GM18909 (cell line): ENCODE measurements at regions not wholly inside any gene's neighbourhood (a gene's known extent, or its start where the extent isn't known, plus 50 kb on each side); places are given as distances from the start of the nearest gene placed in this dataset.
"Not testable (repeated sequence)": the region's sequence is repeated elsewhere in the genome, so short reads cannot be mapped to it uniquely, and the experiment has no call there.

Source experiments
- ATAC-seq: cut with Tn5 transposase; IDR thresholded peaks from one replicate; pipeline ENCODE4 v1.9.1; 2021; ENCODE audit warnings: mild to moderate bottlenecking; ENCODE audit not compliant: unreplicated experiment, poor library complexity

GRCh38 chr2:234257859-234258561, 207.5 kb downstream of the SPP2 start:
- no peak for ATAC-seq

DNA sequence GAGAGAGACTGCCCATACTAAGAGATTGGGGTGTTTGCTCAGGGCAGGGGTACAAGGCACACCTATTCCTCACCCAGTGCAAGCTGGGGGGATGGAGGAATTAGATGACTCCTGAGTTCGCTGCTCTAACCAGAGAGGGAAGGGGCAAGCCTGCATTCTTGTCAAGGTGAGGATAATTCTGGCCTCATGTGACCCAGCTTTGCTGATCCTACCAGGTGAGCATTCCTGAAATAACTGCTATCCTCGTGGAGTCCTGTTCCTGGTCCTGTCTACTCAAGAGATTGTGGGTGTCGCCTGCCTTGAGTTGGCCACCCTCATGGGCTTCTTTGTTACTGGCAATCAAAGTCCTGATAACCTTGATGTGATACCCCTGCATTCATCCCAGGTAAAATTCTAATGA, 206.0 kb downstream of the SPP2 start:
- no peak for ATAC-seq

DNA sequence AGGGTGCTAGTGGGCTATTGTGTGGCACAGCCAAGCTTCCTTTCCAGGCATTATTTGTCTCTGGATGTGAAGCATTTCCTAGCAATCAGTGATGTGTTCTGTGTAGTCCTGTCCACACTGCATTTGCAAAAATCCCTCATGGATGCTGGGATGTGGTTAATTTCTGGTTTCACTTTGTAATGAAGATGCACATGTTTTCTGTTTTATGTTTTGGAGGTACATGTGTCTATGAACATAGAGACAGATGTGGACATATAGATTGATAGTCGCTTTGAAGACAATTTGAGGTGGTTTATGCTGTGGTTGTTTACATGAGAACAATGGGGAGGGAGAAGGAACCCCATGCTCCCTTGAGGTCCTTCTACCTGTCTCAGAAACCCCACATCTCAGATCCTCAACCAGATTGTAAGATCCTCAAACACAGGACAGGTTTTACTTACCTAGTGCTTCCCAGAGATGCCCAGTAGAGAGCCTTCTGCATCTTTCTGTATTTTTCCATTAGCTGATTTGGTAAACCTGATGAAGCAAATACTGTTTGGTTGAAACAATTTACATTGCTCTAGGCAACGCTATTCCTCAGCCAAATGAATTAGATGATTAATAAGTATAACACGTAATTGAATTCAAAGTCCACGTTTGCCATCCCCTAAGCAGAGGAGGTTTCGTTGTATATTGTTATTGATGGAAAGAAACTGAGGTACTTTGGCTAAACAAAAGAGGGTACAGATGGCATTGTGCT, 204.4 kb downstream of the SPP2 start:
- ATAC-seq, result no peak

- ATAC-seq, result no peak
Measured at GRCh38 chr2:234252772-234253171, 202.3 kb downstream of the SPP2 start.

- no peak for ATAC-seq
Measured at GRCh38 chr2:234251326-234252271, 201.1 kb downstream of the SPP2 start.

DNA sequence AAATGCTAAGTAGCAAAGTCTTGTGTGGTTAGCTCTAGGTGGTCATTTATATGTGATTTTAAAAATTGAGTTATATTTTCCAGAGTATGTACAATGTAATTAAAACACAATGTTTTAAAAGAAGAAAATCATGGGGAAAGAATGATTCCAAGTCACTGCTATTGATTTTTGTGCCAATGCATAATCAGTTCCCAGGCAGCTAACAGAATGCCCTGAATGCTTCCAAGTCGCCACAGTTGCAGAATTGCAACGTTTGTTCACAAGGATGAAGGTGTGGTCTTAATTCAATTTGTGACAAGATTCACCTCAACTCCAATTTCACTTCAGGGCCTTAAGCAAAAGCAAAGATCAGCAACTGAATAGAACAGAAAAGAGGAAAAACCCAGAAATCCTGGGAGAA, 200.4 kb downstream of the SPP2 start:
- no peak for ATAC-seq

- ATAC-seq, result no peak
Measured at GRCh38 chr2:234249873-234250272, 199.4 kb downstream of the SPP2 start.

DNA sequence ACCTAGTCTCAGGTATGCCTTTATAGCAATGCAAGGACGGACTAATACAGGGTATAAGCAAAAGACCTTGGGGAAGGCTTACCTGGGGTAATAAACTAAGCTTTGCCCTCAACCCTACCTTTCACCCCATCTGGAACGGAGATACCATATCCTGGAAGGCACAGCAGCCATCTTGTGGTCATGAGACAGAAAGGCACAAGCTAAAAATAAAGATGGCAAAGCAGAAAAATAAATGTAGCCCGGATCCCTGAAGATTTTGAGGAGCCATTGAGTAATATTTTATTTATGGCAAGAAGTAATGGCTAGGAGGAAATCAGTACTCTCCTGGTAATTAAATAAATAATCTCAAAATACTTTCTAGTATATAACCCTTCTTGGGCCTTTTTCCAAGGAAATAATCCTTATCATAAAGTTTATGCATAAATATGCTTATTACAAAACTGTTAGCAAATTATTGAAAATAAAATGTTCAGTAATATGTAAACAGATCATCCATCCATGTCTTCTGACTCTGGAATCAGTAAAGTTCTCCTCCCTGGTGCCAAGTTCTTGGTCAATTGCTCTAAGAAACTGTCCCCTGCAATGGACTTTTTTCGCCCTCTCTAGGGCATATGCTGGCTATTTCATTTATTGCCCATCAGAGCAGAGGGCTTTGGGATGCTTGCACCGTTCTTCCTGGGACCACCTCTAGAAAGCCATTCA, 198.7 kb downstream of the SPP2 start:
- ATAC-seq, result no peak

DNA sequence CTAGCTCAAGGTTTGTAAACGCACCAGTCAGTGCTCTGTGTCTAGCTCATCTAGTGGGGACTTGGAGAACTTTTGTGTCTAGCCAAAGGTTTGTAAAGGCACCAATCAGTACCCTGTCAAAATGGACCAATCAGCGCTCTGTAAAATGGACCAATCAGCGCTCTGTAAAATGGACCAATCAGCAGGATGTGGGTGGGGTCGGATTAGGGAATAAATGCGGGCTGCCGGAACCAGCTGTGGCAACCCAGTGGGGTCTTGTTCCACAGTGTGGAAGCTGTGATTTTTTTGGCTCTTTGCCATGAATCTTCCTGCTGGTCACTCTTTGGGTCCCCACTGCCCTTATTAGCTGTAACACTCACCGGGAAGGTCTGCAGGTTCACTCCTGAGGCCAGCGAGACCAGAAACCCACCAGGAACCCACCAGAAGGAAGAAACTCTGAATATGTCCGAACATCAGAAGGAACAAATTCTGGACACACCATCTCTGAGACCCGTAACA, 197.8 kb downstream of the SPP2 start:
- not testable (repeated sequence) for ATAC-seq

GRCh38 chr2:234247453-234248180, 197.1 kb downstream of the SPP2 start:
- ATAC-seq, result no peak

GRCh38 chr2:234245945-234246344, 195.4 kb downstream of the SPP2 start:
- ATAC-seq, result no peak

DNA sequence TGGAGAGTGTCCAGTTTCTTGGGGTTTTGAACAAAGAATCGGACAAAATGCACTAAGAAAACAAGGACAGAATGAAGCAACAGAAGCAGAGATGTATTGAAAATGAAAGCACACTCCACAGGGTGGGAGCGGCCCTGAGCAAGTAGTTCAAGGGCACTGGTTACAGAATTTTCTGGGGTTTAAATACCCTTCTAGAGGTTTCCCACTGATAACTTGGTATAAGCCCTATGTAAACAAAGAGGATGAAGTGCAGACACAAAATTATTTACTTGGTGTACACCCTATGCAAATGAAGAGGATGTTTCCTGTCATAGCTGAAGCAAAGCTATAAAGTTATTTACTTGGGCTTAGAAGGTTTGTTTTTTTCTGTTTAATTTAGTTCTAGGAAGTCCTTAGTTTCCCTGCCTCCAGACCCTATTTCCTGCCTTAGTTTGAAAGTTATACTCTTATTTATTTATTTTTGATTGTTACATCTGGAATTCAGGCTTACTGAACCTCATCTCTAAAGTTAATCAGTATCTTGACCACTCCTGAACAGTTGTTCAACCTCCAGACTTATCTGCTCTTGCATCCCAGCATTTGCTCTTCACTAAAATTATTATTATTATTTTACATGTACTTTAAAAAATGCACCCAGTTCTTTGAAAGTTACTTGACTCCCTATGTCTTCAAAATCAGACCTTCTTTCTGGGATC, 193.5 kb downstream of the SPP2 start:
- ATAC-seq, result no peak

DNA sequence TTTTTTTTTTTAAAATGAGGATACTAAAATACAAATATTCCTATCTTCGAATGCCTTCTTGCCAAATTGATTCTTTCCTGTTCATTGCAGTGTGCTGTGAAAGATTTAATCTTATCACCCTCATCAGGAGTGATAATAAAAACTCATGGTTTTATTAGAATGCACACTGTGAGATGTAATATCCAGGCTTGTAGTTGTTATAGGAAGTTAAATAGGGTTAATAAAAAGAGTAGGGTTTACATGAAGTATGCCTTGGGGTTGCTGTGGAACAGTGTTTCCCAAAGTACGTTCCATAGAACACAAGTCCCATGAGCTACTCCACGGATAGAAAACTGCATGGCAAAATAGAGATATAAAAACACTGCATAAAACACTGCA, 191.9 kb downstream of the SPP2 start:
- no peak for ATAC-seq

DNA sequence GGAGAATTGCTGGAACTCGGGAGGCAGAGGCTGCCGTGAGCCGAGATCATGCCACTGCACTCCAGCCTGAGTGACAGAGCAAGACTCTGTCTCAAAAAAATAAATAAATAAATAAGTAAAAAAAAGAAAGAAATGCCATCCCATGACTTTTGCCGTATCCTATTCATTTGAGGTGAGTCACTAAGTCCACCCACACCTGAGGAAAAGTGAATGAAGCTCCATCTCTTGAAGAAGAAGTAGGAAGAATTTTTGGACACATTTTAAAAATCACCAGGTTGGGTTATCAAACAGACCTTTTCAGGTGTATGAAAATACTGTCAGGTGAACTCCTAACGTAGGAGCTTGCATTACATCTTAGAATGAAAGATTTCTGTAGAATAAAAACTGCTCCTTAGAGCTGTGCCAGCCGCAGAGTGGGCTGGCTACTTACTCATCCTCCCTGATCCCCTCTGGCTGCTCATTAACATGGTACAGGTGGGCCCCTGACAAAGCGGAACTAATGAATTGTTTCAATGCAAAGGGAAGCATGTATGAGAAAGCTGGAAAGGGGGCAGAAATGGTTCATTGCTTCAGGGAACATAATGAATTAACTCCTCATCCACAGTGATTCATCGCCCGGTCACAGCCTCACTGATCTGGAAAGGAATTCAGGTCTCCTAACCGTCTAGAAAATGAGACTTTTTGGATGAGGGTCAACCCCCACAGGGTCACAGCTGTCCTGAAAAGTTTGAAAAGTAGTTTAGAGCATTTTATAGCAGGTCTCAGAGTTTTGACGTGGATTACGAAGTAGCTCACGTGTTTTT, 191.4 kb downstream of the SPP2 start:
- ATAC-seq, result no peak

- no peak for ATAC-seq
Measured at GRCh38 chr2:234240917-234241316, 190.4 kb downstream of the SPP2 start.

DNA sequence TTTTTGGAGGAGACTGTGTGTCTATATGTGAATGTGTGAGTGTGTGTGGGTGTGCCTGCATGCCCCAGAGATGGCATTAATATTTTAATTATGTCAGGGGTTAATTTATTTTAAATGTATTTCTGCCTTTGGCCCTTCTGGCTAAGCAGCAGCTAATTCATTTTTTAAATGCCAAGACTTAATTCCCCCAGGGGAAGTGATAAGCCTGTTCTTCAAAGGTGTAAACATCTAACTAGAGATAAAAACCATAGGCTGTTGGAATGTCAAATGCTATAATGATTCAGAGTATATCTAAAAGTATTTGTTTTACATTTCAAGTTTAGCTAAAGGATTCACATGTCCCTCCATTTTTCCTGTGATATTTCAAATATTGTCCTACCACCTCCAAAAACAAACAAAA, 184.7 kb downstream of the SPP2 start:
- no peak for ATAC-seq

DNA sequence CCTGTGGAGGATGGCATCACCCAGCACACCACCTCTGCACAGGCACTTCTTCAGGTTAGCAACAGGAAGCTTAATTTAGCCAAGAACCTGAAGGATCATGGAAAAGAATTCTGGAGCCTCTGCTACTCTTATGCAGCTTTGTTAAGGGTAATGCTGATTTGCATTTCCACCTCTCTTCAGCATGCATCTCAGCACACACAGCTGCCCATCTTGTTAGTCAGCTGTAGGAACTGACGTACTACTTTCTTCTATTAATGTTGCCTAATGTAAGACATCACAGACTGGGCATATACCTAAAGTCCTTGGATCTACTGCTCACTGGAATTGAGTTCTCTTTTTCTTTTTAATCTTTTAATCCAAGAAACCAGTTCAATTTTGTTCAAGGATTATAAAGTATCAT, 181.0 kb downstream of the SPP2 start:
- ATAC-seq, result no peak

- no peak for ATAC-seq
Measured at GRCh38 chr2:234219046-234219310, 168.5 kb downstream of the SPP2 start.
